D341Med (cell line): ENCODE measurements at regions not wholly inside any gene's neighbourhood (a gene's known extent, or its start where the extent isn't known, plus 50 kb on each side); places are given as distances from the start of the nearest gene placed in this dataset.
"Not testable (repeated sequence)": the region's sequence is repeated elsewhere in the genome, so short reads cannot be mapped to it uniquely, and the experiment has no call there.

Experiments
- DNase-seq: peaks from one replicate; pipeline ENCODE4 v3.0.0; 2012; ENCODE audit warnings: low spot score

- DNase-seq, result no peak
Observed at GRCh38 chr9:21598749-21599148, 116.6 kb upstream of the IFNE start.

- DNase-seq, result no peak
Observed at GRCh38 chr9:21605489-21605931, 123.4 kb upstream of the IFNE start.

GRCh38 chr9:21607576-21607975 is 125.5 kb upstream of the IFNE start:
- DNase-seq, result no peak

GRCh38 chr9:21608200-21608599 is 126.1 kb upstream of the IFNE start:
- DNase-seq, result no peak

- DNase-seq, result no peak
Observed at GRCh38 chr9:21609506-21609905, 127.4 kb upstream of the IFNE start.

GRCh38 chr9:21611891-21612290 is 129.8 kb upstream of the IFNE start:
- DNase-seq, result no peak

GRCh38 chr9:21615018-21615417 is 132.9 kb upstream of the IFNE start:
- DNase-seq, result no peak

- DNase-seq, result no peak
Observed at GRCh38 chr9:21615446-21615845, 133.3 kb upstream of the IFNE start.

GRCh38 chr9:21616082-21616778 is 134.1 kb upstream of the IFNE start:
- DNase-seq, result no peak

GRCh38 chr9:21624675-21625644 is 142.8 kb upstream of the IFNE start:
- DNase-seq, result no peak

- DNase-seq, result no peak
Observed at GRCh38 chr9:21626493-21626892, 144.4 kb upstream of the IFNE start.

GRCh38 chr9:21628954-21629353 is 146.8 kb upstream of the IFNE start:
- DNase-seq, result not testable (repeated sequence)

- DNase-seq, result no peak
Observed at GRCh38 chr9:21634951-21635350, 152.8 kb upstream of the IFNE start.

- DNase-seq, result no peak
Observed at GRCh38 chr9:21638104-21638503, 156.0 kb upstream of the IFNE start.

- no peak for DNase-seq
Observed at GRCh38 chr9:21653091-21653490, 149.3 kb upstream of the MTAP start.

GRCh38 chr9:21653589-21653988 is 148.8 kb upstream of the MTAP start:
- DNase-seq, result no peak

GRCh38 chr9:21656776-21657674 is 145.4 kb upstream of the MTAP start:
- DNase-seq, result no peak

GRCh38 chr9:21657966-21658667 is 144.3 kb upstream of the MTAP start:
- DNase-seq, result no peak

GRCh38 chr9:21660976-21661375 is 141.5 kb upstream of the MTAP start:
- no peak for DNase-seq

- DNase-seq, result no peak
Observed at GRCh38 chr9:21661626-21662025, 140.8 kb upstream of the MTAP start.

GRCh38 chr9:21668516-21668915 is 133.9 kb upstream of the MTAP start:
- DNase-seq, result no peak

GRCh38 chr9:21669701-21670100 is 132.7 kb upstream of the MTAP start:
- no peak for DNase-seq
